Activated T-cell treated with anti-CD3 and anti-CD28 coated beads, Interleukin-2, amount 50 U/mL, for 48 hours (primary cell): ENCODE measurements at regions not wholly inside any gene's neighbourhood (a gene's known extent, or its start where the extent isn't known, plus 50 kb on each side); places are given as distances from the start of the nearest gene placed in this dataset.

ENCODE experiments used
- DNase-seq, 2 experiments: peaks; one replicate each; pipeline ENCODE4 v3.0.0-alpha.2; 2020

GRCh38 chr9:97747201-97747965, 50.2 kb upstream of the XPA start:
- no peak for DNase-seq

- DNase-seq, result no peak
Measured at GRCh38 chr9:97748525-97748924, 51.4 kb upstream of the XPA start.

GRCh38 chr9:97749928-97750327, 52.8 kb upstream of the XPA start:
- no peak for DNase-seq

GRCh38 chr9:97751531-97751930, 54.4 kb upstream of the XPA start:
- no peak for DNase-seq

GRCh38 chr9:97752274-97752673, 55.1 kb upstream of the XPA start:
- no peak for DNase-seq

GRCh38 chr9:97753364-97753763, 56.2 kb upstream of the XPA start:
- DNase-seq, result no peak

- no peak for DNase-seq
Measured at GRCh38 chr9:97753975-97754374, 56.8 kb upstream of the XPA start.

- DNase-seq, result no peak
Measured at GRCh38 chr9:97755618-97756267, 58.6 kb upstream of the XPA start.

GRCh38 chr9:97756991-97757390, 59.9 kb upstream of the XPA start:
- DNase-seq, result no peak

- DNase-seq, result no peak
Measured at GRCh38 chr9:97758334-97758916, 61.3 kb upstream of the XPA start.

GRCh38 chr9:97759581-97760288, 62.6 kb upstream of the XPA start:
- no peak for DNase-seq

- DNase-seq, result no peak
Measured at GRCh38 chr9:97761056-97761598, 64.0 kb upstream of the XPA start.

GRCh38 chr9:97761879-97762278, 64.7 kb upstream of the XPA start:
- DNase-seq, result no peak

GRCh38 chr9:97763874-97764273, 66.7 kb upstream of the XPA start:
- no peak for DNase-seq

- no peak for DNase-seq
Measured at GRCh38 chr9:97766092-97766491, 69.0 kb upstream of the XPA start.

GRCh38 chr9:97766610-97767009, 69.5 kb upstream of the XPA start:
- DNase-seq, result no peak

GRCh38 chr9:97767891-97768290, 70.8 kb upstream of the XPA start:
- DNase-seq, result no peak

- no peak for DNase-seq
Measured at GRCh38 chr9:97768746-97769145, 71.6 kb upstream of the XPA start.

- no peak for DNase-seq
Measured at GRCh38 chr9:97769208-97769607, 72.1 kb upstream of the XPA start.

- no peak for DNase-seq
Measured at GRCh38 chr9:97770808-97771372, 73.8 kb upstream of the XPA start.

GRCh38 chr9:97771641-97772040, 74.5 kb upstream of the XPA start:
- no peak for DNase-seq

- DNase-seq, result no peak
Measured at GRCh38 chr9:97772145-97772544, 75.0 kb upstream of the XPA start.

- DNase-seq, result no peak
Measured at GRCh38 chr9:97773091-97773490, 76.0 kb upstream of the XPA start.
